HG02588 (cell line): ENCODE measurements at regions not wholly inside any gene's neighbourhood (a gene's known extent, or its start where the extent isn't known, plus 50 kb on each side); places are given as distances from the start of the nearest gene placed in this dataset.
"Not testable (repeated sequence)": the region's sequence is repeated elsewhere in the genome, so short reads cannot be mapped to it uniquely, and the experiment has no call there.

Experiments used
- ATAC-seq: cut with Tn5 transposase; IDR thresholded peaks from one replicate; pipeline ENCODE4 v1.9.1; 2021; ENCODE audit warnings: mild to moderate bottlenecking, moderate library complexity; ENCODE audit not compliant: unreplicated experiment

GRCh38 chrX:89350024-89350423 lies 571.7 kb upstream of the TGIF2LX start:
- ATAC-seq, result peak; percentile 71

GRCh38 chrX:89369904-89370303 lies 551.8 kb upstream of the TGIF2LX start:
- not testable (repeated sequence) for ATAC-seq

- ATAC-seq, result not testable (repeated sequence)
Observed at GRCh38 chrX:89393004-89393403, 528.7 kb upstream of the TGIF2LX start.

- ATAC-seq, result not testable (repeated sequence)
Observed at GRCh38 chrX:89402818-89403217, 518.9 kb upstream of the TGIF2LX start.

- ATAC-seq, result not testable (repeated sequence)
Observed at GRCh38 chrX:89405148-89405547, 516.6 kb upstream of the TGIF2LX start.

- ATAC-seq, result not testable (repeated sequence)
Observed at GRCh38 chrX:89416930-89417329, 504.8 kb upstream of the TGIF2LX start.

GRCh38 chrX:89432652-89433231 lies 489.0 kb upstream of the TGIF2LX start:
- ATAC-seq, result not testable (repeated sequence)
